ENCODE measurements at regions not wholly inside any gene's neighbourhood (a gene's known extent, or its start where the extent isn't known, plus 50 kb on each side); places are given as distances from the start of the nearest gene placed in this dataset.

DNA sequence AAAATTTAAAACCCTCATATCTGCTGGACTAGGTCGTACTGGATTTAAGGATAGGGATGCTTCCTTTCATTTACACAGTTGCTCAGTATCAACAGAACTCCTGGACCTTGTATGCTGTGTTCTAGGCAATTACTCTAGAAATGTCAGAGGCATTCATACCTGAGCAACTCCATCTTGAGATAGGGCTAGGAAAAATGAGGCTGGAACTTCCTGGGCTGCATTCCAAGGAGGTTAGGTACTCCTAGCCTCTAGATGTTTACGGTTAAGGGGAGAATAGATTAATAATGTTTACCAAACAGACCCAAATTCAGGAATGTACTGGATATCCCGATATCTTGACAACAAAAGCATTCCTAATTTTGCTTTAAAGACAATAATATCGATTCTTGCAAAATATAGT, 84.7 kb upstream of the NLGN4X start:
- Histone ChIP-seq H3K27ac (ENCODE audit: control insufficient read depth, insufficient read depth) (no peak overlapping the region), H3K27me3 (replicated peaks in 1 of 2; ENCODE audit: control insufficient read depth in 2 of 2, insufficient read depth in 2 of 2, low read length in 1 of 2) (no peaks in the 10 kb centered on the region), H3K4me3 (no peak overlapping the region), H3K4me1 (ENCODE audit: control insufficient read depth, insufficient read depth, low read length) (no peaks in the 10 kb centered on the region), H2AFZ (ENCODE audit: control insufficient read depth, low read depth, low read length) (no peak overlapping the region), H3K9ac (ENCODE audit: control insufficient read depth, insufficient read depth, low read length) (no peak overlapping the region), H3K4me2 (ENCODE audit: control insufficient read depth, insufficient read depth) (no peak overlapping the region), H3K36me3 (ENCODE audit: control insufficient read depth in 2 of 2, insufficient read depth in 2 of 2, low read length in 1 of 2) (no peaks in the 10 kb centered on the region), H3K9me3 (replicated peaks; ENCODE audit: control insufficient read depth, insufficient read depth, low read length) (no peaks in the 10 kb centered on the region), H4K20me1 (ENCODE audit: control insufficient read depth, insufficient read depth) (no peaks in the 10 kb centered on the region), H3K79me2 (ENCODE audit: control insufficient read depth, insufficient read depth, low read length) (no peaks in the 10 kb centered on the region)
- ATAC-seq (no peak), DNase-seq (ENCODE audit: low read depth, low spot score) (no peak), FAIRE-seq (no peak)
- ChIA-PET CTCF (interaction anchor here (1.0 to 1.3 kb wide), 2 partner anchors 12 to 48 kb away, joined by 3 to 4 read pairs; no protein-coding TSS in a partner anchor), POLR2A (interaction anchor here (1.1 to 1.8 kb wide), 2 partner anchors 8 to 14 kb away, joined by 4 to 5 read pairs; no protein-coding TSS in a partner anchor), RAD21 (ENCODE audit: unreplicated experiment) (interaction anchor here (1.1 kb wide), 1 partner anchor 14 kb away, joined by 6 read pairs; no protein-coding TSS in a partner anchor), SMC1A (ENCODE audit: uncharacterized antibody, unreplicated experiment) (interaction anchor here (0.9 to 2.6 kb wide), 6 partner anchors 10 to 49 kb away, joined by 3 to 8 read pairs (median 5); no protein-coding TSS in a partner anchor)
- intact Hi-C loops (cut with micrococcal nuclease; ENCODE audit: unreplicated experiment) (no loop called here), in situ Hi-C loops (cut with MboI) (no loop called here)
- no TSS peak for BruUV-seq (replicated peaks)
- WGBS (ENCODE audit: insufficient coverage, insufficient replicate concordance, low lambda C conversion rate, missing lambda C conversion rate): 12% methylated on average over 4 of the region's 4 CpGs
- TF ChIP-seq GATAD2B (conservative IDR thresholded peaks at IDR 0.05; ENCODE audit: low read depth) (no peak), STAT1 (conservative IDR thresholded peaks at IDR 0.05) (no peak), E2F4 (IDR thresholded peaks at IDR 0.05; ENCODE audit: low read depth, low read length) (no peak), TBL1XR1 (IDR thresholded peaks at IDR 0.05; ENCODE audit: low read depth, low read length) (no peak), CBX5 (IDR thresholded peaks at IDR 0.05; ENCODE audit: low read depth) (no peak), ZNF384 (IDR thresholded peaks at IDR 0.05; ENCODE audit: borderline replicate concordance, low read depth, low read length) (no peak), JUND (IDR thresholded peaks at IDR 0.05; ENCODE audit: low read depth, low read length) (no peak), STAT3 (IDR thresholded peaks at IDR 0.05; ENCODE audit: low read depth, low read length) (no peak), MTA3 (IDR thresholded peaks at IDR 0.05; ENCODE audit: borderline replicate concordance, low read length) (no peak), ATF7 (IDR thresholded peaks at IDR 0.05; ENCODE audit: low read depth) (no peak), CBFB (IDR thresholded peaks at IDR 0.05; ENCODE audit: low read depth) (no peak), SUPT20H (IDR thresholded peaks at IDR 0.05; ENCODE audit: borderline replicate concordance, control insufficient read depth, low read depth, low read length) (no peak), MTA2 (IDR thresholded peaks at IDR 0.05; ENCODE audit: low read depth) (no peak), NR2F1 (conservative IDR thresholded peaks at IDR 0.05) (no peak), HDGF (IDR thresholded peaks at IDR 0.05) (no peak)

Measured in GM12878 (cell line).